B cell (primary cell): ENCODE measurements at regions not wholly inside any gene's neighbourhood (a gene's known extent, or its start where the extent isn't known, plus 50 kb on each side); places are given as distances from the start of the nearest gene placed in this dataset.

Experiments
- EZH2 ChIP-seq: IDR thresholded peaks from 2 replicates; pipeline ENCODE4 v1.6.1; 2012; ENCODE audit warnings: borderline replicate concordance, low read depth, mild to moderate bottlenecking, moderate library complexity, low read length; ENCODE audit not compliant: insufficient read depth, poor library complexity, severe bottlenecking
- TF ChIP-seq, protein P1 (sequence below): fragments of 200-600 bp; IDR thresholded peaks from one replicate; pipeline ENCODE4 v1.8.0; 2022; ENCODE audit warnings: antibody characterized with exemption, mild to moderate bottlenecking

DNA sequence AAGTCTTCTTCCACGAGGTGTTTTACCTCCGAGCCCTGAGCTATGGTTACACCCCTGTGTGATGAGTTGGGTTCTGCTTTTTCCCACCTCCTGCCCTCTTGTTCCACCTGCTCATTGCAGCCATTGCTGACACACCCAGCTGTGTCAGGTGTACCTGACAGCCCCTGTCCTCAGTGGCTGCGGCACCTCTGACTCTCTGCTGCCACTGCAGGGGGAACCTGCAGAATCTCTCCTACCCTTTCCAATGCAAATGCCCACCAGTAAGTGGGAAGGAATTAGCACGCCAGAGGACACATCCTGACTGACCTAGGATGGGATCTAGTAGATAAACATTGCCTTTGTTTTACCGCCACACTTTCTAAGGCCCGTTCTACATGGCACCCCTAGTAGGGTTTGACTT lies 600.9 kb upstream of the MKI67 start:
- TF ChIP-seq, protein P1, sequence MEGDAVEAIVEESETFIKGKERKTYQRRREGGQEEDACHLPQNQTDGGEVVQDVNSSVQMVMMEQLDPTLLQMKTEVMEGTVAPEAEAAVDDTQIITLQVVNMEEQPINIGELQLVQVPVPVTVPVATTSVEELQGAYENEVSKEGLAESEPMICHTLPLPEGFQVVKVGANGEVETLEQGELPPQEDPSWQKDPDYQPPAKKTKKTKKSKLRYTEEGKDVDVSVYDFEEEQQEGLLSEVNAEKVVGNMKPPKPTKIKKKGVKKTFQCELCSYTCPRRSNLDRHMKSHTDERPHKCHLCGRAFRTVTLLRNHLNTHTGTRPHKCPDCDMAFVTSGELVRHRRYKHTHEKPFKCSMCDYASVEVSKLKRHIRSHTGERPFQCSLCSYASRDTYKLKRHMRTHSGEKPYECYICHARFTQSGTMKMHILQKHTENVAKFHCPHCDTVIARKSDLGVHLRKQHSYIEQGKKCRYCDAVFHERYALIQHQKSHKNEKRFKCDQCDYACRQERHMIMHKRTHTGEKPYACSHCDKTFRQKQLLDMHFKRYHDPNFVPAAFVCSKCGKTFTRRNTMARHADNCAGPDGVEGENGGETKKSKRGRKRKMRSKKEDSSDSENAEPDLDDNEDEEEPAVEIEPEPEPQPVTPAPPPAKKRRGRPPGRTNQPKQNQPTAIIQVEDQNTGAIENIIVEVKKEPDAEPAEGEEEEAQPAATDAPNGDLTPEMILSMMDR: no peak
- no peak for TF ChIP-seq EZH2
